ENCODE measurements at regions not wholly inside any gene's neighbourhood (a gene's known extent, or its start where the extent isn't known, plus 50 kb on each side); places are given as distances from the start of the nearest gene placed in this dataset.

DNA sequence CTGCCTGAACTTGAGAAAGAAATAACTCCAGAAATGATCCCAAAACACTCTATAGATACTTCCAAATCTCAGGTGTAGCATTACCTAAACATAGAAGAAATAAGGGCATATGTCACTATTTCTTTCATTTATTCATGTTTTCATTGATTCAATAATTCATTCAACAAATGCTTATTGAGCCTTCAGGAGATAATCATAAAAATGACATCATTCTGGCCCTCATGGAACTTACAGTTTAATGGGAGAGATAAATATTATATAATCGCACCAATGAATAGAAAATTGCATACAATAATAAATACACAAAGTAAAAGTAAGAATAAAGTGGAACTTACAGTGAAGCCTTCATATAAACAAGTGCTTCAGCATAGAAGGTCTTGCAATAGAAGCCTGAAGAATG lies 58.1 kb upstream of the NR2F2 start:
- TF ChIP-seq, protein P1, sequence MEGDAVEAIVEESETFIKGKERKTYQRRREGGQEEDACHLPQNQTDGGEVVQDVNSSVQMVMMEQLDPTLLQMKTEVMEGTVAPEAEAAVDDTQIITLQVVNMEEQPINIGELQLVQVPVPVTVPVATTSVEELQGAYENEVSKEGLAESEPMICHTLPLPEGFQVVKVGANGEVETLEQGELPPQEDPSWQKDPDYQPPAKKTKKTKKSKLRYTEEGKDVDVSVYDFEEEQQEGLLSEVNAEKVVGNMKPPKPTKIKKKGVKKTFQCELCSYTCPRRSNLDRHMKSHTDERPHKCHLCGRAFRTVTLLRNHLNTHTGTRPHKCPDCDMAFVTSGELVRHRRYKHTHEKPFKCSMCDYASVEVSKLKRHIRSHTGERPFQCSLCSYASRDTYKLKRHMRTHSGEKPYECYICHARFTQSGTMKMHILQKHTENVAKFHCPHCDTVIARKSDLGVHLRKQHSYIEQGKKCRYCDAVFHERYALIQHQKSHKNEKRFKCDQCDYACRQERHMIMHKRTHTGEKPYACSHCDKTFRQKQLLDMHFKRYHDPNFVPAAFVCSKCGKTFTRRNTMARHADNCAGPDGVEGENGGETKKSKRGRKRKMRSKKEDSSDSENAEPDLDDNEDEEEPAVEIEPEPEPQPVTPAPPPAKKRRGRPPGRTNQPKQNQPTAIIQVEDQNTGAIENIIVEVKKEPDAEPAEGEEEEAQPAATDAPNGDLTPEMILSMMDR (IDR thresholded peaks at IDR 0.05) = no peak
- no peak for TF ChIP-seq POLR2A (IDR thresholded peaks at IDR 0.05)

All from suprapubic skin (tissue), 3 donors.